ENCODE measurements at regions not wholly inside any gene's neighbourhood (a gene's known extent, or its start where the extent isn't known, plus 50 kb on each side); places are given as distances from the start of the nearest gene placed in this dataset.

- ATAC-seq (replicated peaks in 1 of 4) (no peak), DNase-seq (no peak)
- Histone ChIP-seq H3K9me3 (no peaks in the 10 kb centered on the region), H3K4me1 (ENCODE audit: control insufficient read depth in 1 of 2, extremely low read depth in 1 of 2, insufficient read depth in 2 of 2, low read length in 2 of 2) (no peaks in the 10 kb centered on the region), H3K27me3 (replicated peaks in 1 of 2; ENCODE audit: control insufficient read depth in 2 of 2, extremely low read depth in 1 of 2, insufficient read depth in 2 of 2, low read length in 1 of 2) (no peaks in the 10 kb centered on the region), H3K36me3 (ENCODE audit: control insufficient read depth in 2 of 2, extremely low read depth in 1 of 2, insufficient read depth in 1 of 2, low read length in 1 of 2) (no peaks in the 10 kb centered on the region), H3K4me3 (ENCODE audit: control insufficient read depth in 1 of 2, extremely low read depth in 1 of 2, low read length in 1 of 2) (no peak overlapping the region), H3K27ac (ENCODE audit: low read length) (no peak overlapping the region)
- Mint-ChIP-seq H3K27ac (no peak overlapping the region), H3K4me1 (no peaks in the 10 kb centered on the region), H3K36me3 (no peaks in the 10 kb centered on the region), H3K9me3 (peaks cover 3 to 12% (median 4%) of the 10 kb centered on the region in 3 donors), H3K27me3 (no peaks in the 10 kb centered on the region), H3K4me3 (no peak overlapping the region)
- CTCF ChIA-PET: no interaction called here
- POLR2A ChIA-PET: no interaction called here
- WGBS (ENCODE audit: insufficient coverage): no CpG with 5 or more reads among the region's 1 CpG
Measured at GRCh38 chr9:108270051-108270450, 585.7 kb downstream of the ACTL7B start.

GRCh38 chr9:108269371-108269770 lies 586.4 kb downstream of the ACTL7B start:
- H3K4me3 Mint-ChIP-seq: no peak overlapping the region
- Histone ChIP-seq H3K4me1 (ENCODE audit: control insufficient read depth in 1 of 2, extremely low read depth in 1 of 2, insufficient read depth in 2 of 2, low read length in 2 of 2) (no peaks in the 10 kb centered on the region), H3K27me3 (replicated peaks in 1 of 2; ENCODE audit: control insufficient read depth in 2 of 2, extremely low read depth in 1 of 2, insufficient read depth in 2 of 2, low read length in 1 of 2) (no peaks in the 10 kb centered on the region), H3K9me3 (no peaks in the 10 kb centered on the region), H3K27ac (ENCODE audit: low read length) (no peak overlapping the region), H3K36me3 (ENCODE audit: control insufficient read depth in 2 of 2, extremely low read depth in 1 of 2, insufficient read depth in 1 of 2, low read length in 1 of 2) (no peaks in the 10 kb centered on the region), H3K4me3 (ENCODE audit: control insufficient read depth in 1 of 2, extremely low read depth in 1 of 2, low read length in 1 of 2) (no peak overlapping the region)
- DNase-seq (no peak), ATAC-seq (replicated peaks in 1 of 4) (no peak)
- 20% methylated on average over 1 of the region's 1 CpG for WGBS (ENCODE audit: insufficient coverage)
- H3K4me1 Mint-ChIP-seq: no peaks in the 10 kb centered on the region
- ChIA-PET POLR2A (no interaction called here), CTCF (no interaction called here)
- no peak overlapping the region for H3K27ac Mint-ChIP-seq
- H3K36me3 Mint-ChIP-seq: no peaks in the 10 kb centered on the region
- no peaks in the 10 kb centered on the region for H3K27me3 Mint-ChIP-seq
- H3K9me3 Mint-ChIP-seq: peaks cover 3 to 9% (median 4%) of the 10 kb centered on the region in 3 donors

GRCh38 chr9:108265065-108265464 lies 590.7 kb downstream of the ACTL7B start:
- no peak overlapping the region for H3K27ac Mint-ChIP-seq
- WGBS (ENCODE audit: insufficient coverage): no CpG with 5 or more reads among the region's 1 CpG
- H3K4me3 ChIP-seq (ENCODE audit: control insufficient read depth in 1 of 2, extremely low read depth in 1 of 2, low read length in 1 of 2): no peak overlapping the region
- no peaks in the 10 kb centered on the region for H3K27me3 ChIP-seq (replicated peaks in 1 of 2; ENCODE audit: control insufficient read depth in 2 of 2, extremely low read depth in 1 of 2, insufficient read depth in 2 of 2, low read length in 1 of 2)
- H3K27me3 Mint-ChIP-seq: no peaks in the 10 kb centered on the region
- no peak overlapping the region for H3K4me3 Mint-ChIP-seq
- H3K9me3 ChIP-seq: no peaks in the 10 kb centered on the region
- ChIA-PET POLR2A (no interaction called here), CTCF (no interaction called here)
- ATAC-seq (replicated peaks in 1 of 4) (no peak), DNase-seq (no peak)
- H3K9me3 Mint-ChIP-seq: peaks cover 0 to 8% (median 5%) of the 10 kb centered on the region in 3 donors
- H3K36me3 Mint-ChIP-seq: no peaks in the 10 kb centered on the region
- H3K36me3 ChIP-seq (ENCODE audit: control insufficient read depth in 2 of 2, extremely low read depth in 1 of 2, insufficient read depth in 1 of 2, low read length in 1 of 2): no peaks in the 10 kb centered on the region
- no peak overlapping the region for H3K27ac ChIP-seq (ENCODE audit: low read length)
- no peaks in the 10 kb centered on the region for H3K4me1 Mint-ChIP-seq
- H3K4me1 ChIP-seq (ENCODE audit: control insufficient read depth in 1 of 2, extremely low read depth in 1 of 2, insufficient read depth in 2 of 2, low read length in 2 of 2): no peaks in the 10 kb centered on the region

- ChIA-PET CTCF (no interaction called here), POLR2A (no interaction called here)
- no peak overlapping the region for H3K4me3 ChIP-seq (ENCODE audit: control insufficient read depth in 1 of 2, extremely low read depth in 1 of 2, low read length in 1 of 2)
- no peak for ATAC-seq (replicated peaks in 1 of 4)
- no peaks in the 10 kb centered on the region for H3K36me3 ChIP-seq (ENCODE audit: control insufficient read depth in 2 of 2, extremely low read depth in 1 of 2, insufficient read depth in 1 of 2, low read length in 1 of 2)
- WGBS (ENCODE audit: insufficient coverage): no CpG with 5 or more reads among the region's 4 CpGs
- Mint-ChIP-seq H3K9me3 (peaks cover 0 to 13% (median 5%) of the 10 kb centered on the region in 3 donors), H3K4me3 (no peak overlapping the region), H3K4me1 (no peaks in the 10 kb centered on the region), H3K36me3 (no peaks in the 10 kb centered on the region), H3K27ac (no peak overlapping the region), H3K27me3 (no peaks in the 10 kb centered on the region)
- no peak for DNase-seq
- H3K27ac ChIP-seq (ENCODE audit: low read length): no peak overlapping the region
- H3K9me3 ChIP-seq: no peaks in the 10 kb centered on the region
- H3K4me1 ChIP-seq (ENCODE audit: control insufficient read depth in 1 of 2, extremely low read depth in 1 of 2, insufficient read depth in 2 of 2, low read length in 2 of 2): no peaks in the 10 kb centered on the region
- no peaks in the 10 kb centered on the region for H3K27me3 ChIP-seq (replicated peaks in 1 of 2; ENCODE audit: control insufficient read depth in 2 of 2, extremely low read depth in 1 of 2, insufficient read depth in 2 of 2, low read length in 1 of 2)
Measured at GRCh38 chr9:108264093-108264492, 591.7 kb downstream of the ACTL7B start.

- Histone ChIP-seq H3K4me3 (ENCODE audit: control insufficient read depth in 1 of 2, extremely low read depth in 1 of 2, low read length in 1 of 2) (no peak overlapping the region), H3K27me3 (replicated peaks in 1 of 2; ENCODE audit: control insufficient read depth in 2 of 2, extremely low read depth in 1 of 2, insufficient read depth in 2 of 2, low read length in 1 of 2) (no peaks in the 10 kb centered on the region), H3K27ac (ENCODE audit: low read length) (no peak overlapping the region), H3K4me1 (ENCODE audit: control insufficient read depth in 1 of 2, extremely low read depth in 1 of 2, insufficient read depth in 2 of 2, low read length in 2 of 2) (no peaks in the 10 kb centered on the region), H3K9me3 (no peaks in the 10 kb centered on the region), H3K36me3 (ENCODE audit: control insufficient read depth in 2 of 2, extremely low read depth in 1 of 2, insufficient read depth in 1 of 2, low read length in 1 of 2) (no peaks in the 10 kb centered on the region)
- CTCF ChIA-PET: no interaction called here
- Mint-ChIP-seq H3K27me3 (no peaks in the 10 kb centered on the region), H3K4me1 (no peaks in the 10 kb centered on the region), H3K9me3 (peaks cover 0 to 9% (median 2%) of the 10 kb centered on the region in 3 donors), H3K36me3 (no peaks in the 10 kb centered on the region), H3K4me3 (no peak overlapping the region), H3K27ac (no peak overlapping the region)
- POLR2A ChIA-PET: no interaction called here
- no CpG with 5 or more reads among the region's 9 CpGs for WGBS (ENCODE audit: insufficient coverage)
- DNase-seq (no peak), ATAC-seq (replicated peaks in 1 of 4) (no peak)
Measured at GRCh38 chr9:108262836-108263235, 593.0 kb downstream of the ACTL7B start.

- POLR2A ChIA-PET: no interaction called here
- no peaks in the 10 kb centered on the region for H3K4me1 Mint-ChIP-seq
- ATAC-seq (replicated peaks in 1 of 4): no peak
- H3K36me3 ChIP-seq (ENCODE audit: control insufficient read depth in 2 of 2, extremely low read depth in 1 of 2, insufficient read depth in 1 of 2, low read length in 1 of 2): no peaks in the 10 kb centered on the region
- no peaks in the 10 kb centered on the region for H3K27me3 Mint-ChIP-seq
- H3K27me3 ChIP-seq (replicated peaks in 1 of 2; ENCODE audit: control insufficient read depth in 2 of 2, extremely low read depth in 1 of 2, insufficient read depth in 2 of 2, low read length in 1 of 2): no peaks in the 10 kb centered on the region
- H3K27ac ChIP-seq (ENCODE audit: low read length): no peak overlapping the region
- no peak overlapping the region for H3K27ac Mint-ChIP-seq
- H3K9me3 Mint-ChIP-seq: peaks cover 0 to 9% (median 2%) of the 10 kb centered on the region in 3 donors
- no peak for DNase-seq
- no peaks in the 10 kb centered on the region for H3K36me3 Mint-ChIP-seq
- WGBS (ENCODE audit: insufficient coverage): 100% methylated on average over 3 of the region's 5 CpGs
- CTCF ChIA-PET: interaction anchor here in 1 of 2 donors (0.6 kb wide), 1 partner anchor 719 kb away, joined by 3 read pairs; no protein-coding TSS in a partner anchor
- no peak overlapping the region for H3K4me3 Mint-ChIP-seq
- no peaks in the 10 kb centered on the region for H3K4me1 ChIP-seq (ENCODE audit: control insufficient read depth in 1 of 2, extremely low read depth in 1 of 2, insufficient read depth in 2 of 2, low read length in 2 of 2)
- no peak overlapping the region for H3K4me3 ChIP-seq (ENCODE audit: control insufficient read depth in 1 of 2, extremely low read depth in 1 of 2, low read length in 1 of 2)
- no peaks in the 10 kb centered on the region for H3K9me3 ChIP-seq
Measured at GRCh38 chr9:108259917-108260675, 595.7 kb downstream of the ACTL7B start.

GRCh38 chr9:108258640-108259039 lies 597.1 kb downstream of the ACTL7B start:
- Mint-ChIP-seq H3K4me1 (no peaks in the 10 kb centered on the region), H3K4me3 (no peak overlapping the region), H3K27me3 (no peaks in the 10 kb centered on the region), H3K36me3 (no peaks in the 10 kb centered on the region), H3K27ac (no peak overlapping the region), H3K9me3 (peaks cover 0 to 9% (median 2%) of the 10 kb centered on the region in 3 donors)
- WGBS (ENCODE audit: insufficient coverage): no CpG with 5 or more reads among the region's 2 CpGs
- no peaks in the 10 kb centered on the region for H3K9me3 ChIP-seq
- no peaks in the 10 kb centered on the region for H3K4me1 ChIP-seq (ENCODE audit: control insufficient read depth in 1 of 2, extremely low read depth in 1 of 2, insufficient read depth in 2 of 2, low read length in 2 of 2)
- ChIA-PET CTCF (no interaction called here), POLR2A (no interaction called here)
- H3K4me3 ChIP-seq (ENCODE audit: control insufficient read depth in 1 of 2, extremely low read depth in 1 of 2, low read length in 1 of 2): no peak overlapping the region
- no peak for DNase-seq
- no peaks in the 10 kb centered on the region for H3K36me3 ChIP-seq (ENCODE audit: control insufficient read depth in 2 of 2, extremely low read depth in 1 of 2, insufficient read depth in 1 of 2, low read length in 1 of 2)
- no peak overlapping the region for H3K27ac ChIP-seq (ENCODE audit: low read length)
- no peaks in the 10 kb centered on the region for H3K27me3 ChIP-seq (replicated peaks in 1 of 2; ENCODE audit: control insufficient read depth in 2 of 2, extremely low read depth in 1 of 2, insufficient read depth in 2 of 2, low read length in 1 of 2)
- ATAC-seq (replicated peaks in 1 of 4): no peak
